NCI-H748 (cell line): ENCODE measurements at regions not wholly inside any gene's neighbourhood (a gene's known extent, or its start where the extent isn't known, plus 50 kb on each side); places are given as distances from the start of the nearest gene placed in this dataset.
A peak's percentile ranks its signal among the peaks of the same experiment; 100 is the strongest.
"Not testable (repeated sequence)": the region's sequence is repeated elsewhere in the genome, so short reads cannot be mapped to it uniquely, and the experiment has no call there.

Experiments
- DNase-seq: peaks from one replicate; lab custom pipeline; 2025; ENCODE audit not compliant: unreplicated experiment; lab: John Stamatoyannopoulos, UW

GRCh38 chr1:118479351-118479750, 294.3 kb upstream of the SPAG17 start:
- peak; percentile 89 for DNase-seq

- no peak for DNase-seq
Measured at GRCh38 chr1:118473825-118474224, 288.8 kb upstream of the SPAG17 start.

- not testable (repeated sequence) for DNase-seq
Measured at GRCh38 chr1:118464460-118464859, 279.4 kb upstream of the SPAG17 start.

DNA sequence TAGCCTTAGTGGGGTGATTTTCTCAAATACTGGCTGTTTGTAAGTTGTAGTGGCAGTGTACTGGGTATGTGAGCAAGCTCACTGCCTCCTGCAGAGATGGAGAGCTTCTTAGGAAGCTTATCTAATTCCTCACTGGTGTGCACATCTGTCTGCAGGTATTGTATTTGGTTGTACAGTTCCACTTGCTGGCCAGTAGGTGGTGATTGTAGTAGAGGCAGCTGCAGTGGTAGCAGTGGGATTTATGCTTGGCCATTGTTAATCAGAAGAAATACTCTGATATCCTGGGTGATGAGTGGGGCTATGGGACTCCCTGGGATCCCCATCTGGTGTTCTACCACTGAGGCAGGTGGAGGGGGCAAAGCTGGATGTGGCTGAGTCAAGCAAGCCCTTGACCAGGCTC, 276.1 kb upstream of the SPAG17 start:
- DNase-seq = no peak

- no peak for DNase-seq
Measured at GRCh38 chr1:118459871-118460270, 274.8 kb upstream of the SPAG17 start.

DNA sequence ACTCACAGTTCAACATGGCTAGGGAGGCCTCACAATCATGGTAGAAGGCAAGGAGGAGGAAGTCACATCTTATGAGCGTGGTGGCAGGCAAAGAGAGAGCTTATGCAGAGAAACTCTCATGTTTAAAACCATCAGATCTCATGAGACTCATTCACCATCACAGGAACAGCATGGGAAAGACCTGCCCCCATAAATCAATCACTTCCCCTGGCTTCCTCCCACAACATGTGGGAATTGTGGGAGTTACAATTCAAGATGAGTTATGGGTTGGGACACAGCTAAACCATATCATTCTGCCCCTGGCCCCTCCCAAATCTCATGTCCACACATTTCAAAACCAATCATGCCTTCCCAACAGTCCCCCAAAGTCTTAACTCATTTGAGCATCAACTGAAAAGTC, 268.8 kb upstream of the SPAG17 start:
- DNase-seq = not testable (repeated sequence)

GRCh38 chr1:118445156-118445555, 260.1 kb upstream of the SPAG17 start:
- DNase-seq = no peak

DNA sequence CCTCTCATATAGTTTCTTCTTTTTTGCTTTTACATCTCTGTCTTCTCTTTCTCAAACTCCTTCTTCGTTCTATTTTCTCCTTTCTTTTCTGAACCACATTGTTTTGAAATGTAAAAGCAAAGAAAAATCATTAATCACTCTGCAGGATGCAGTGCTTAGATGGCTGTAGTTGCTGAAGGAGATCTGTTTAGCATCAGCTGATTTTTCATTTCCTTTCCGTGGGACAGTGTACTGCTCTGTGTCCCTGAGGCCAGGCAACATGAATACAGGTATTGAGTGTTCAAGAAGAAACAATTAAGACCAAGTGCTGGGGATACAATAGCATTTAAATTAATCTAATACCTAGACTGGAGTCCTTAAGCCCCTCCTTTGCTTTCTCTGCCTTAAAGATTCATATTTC, 257.2 kb upstream of the SPAG17 start:
- no peak for DNase-seq

GRCh38 chr1:118437664-118438063, 252.6 kb upstream of the SPAG17 start:
- DNase-seq = no peak

- DNase-seq = no peak
Measured at GRCh38 chr1:118429856-118430255, 244.8 kb upstream of the SPAG17 start.

DNA sequence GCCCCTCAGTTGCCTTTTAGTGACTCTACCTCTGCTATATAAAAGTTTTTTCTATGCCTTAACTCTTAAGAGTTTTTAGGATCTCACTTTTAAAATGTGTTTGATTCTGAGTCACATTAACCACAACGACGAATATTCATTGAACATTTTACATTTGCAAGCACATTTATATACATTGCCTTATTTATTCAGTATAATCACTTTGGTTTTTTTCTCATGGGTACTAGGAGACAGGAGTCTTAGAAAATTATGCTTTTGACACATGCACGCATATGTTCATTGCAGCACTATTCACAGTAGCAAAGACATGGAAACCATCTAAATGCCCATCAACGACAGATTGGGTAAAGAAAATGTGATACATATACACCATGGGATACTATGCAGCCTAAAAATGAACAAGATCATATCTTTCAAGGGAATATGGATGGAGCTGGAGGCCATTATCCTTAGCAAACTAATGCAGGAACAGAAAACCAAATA, 236.9 kb upstream of the SPAG17 start:
- DNase-seq = no peak

- no peak for DNase-seq
Measured at GRCh38 chr1:118404024-118404423, 219.0 kb upstream of the SPAG17 start.

- no peak for DNase-seq
Measured at GRCh38 chr1:118397496-118397859, 212.4 kb upstream of the SPAG17 start.

DNA sequence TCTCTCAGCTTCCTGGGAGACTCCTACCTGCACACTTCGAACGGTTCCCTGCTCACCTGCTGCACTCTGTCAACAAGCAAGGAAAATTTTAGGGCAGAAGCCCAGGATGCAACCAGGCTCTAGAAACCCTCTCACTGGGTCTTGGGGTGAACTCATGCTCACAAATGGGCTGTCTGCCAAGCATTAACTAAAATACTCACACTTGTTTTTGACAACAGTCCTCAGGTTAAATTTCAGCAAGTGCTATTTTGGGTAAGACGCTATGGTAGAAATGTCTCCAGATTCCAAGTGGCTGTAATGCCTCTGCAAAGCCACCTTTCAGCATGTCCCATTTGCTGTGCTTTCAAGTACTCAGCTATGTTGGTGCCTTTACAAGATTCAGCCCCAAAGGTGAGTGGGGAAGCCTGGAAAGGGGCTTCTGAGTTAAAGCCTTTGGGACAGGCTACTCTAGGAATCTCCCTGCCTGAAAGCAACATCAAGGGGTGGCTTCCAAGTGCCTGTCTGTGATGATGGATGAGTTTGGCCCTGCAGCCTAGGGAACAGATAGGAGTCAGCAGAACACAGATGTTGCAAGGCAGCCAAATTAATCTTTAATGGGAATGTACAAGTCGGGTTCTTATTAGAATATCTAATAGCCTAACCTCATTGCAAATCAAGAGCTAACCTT, 211.9 kb upstream of the SPAG17 start:
- DNase-seq = no peak

- DNase-seq = no peak
Measured at GRCh38 chr1:118396279-118396678, 211.3 kb upstream of the SPAG17 start.

DNA sequence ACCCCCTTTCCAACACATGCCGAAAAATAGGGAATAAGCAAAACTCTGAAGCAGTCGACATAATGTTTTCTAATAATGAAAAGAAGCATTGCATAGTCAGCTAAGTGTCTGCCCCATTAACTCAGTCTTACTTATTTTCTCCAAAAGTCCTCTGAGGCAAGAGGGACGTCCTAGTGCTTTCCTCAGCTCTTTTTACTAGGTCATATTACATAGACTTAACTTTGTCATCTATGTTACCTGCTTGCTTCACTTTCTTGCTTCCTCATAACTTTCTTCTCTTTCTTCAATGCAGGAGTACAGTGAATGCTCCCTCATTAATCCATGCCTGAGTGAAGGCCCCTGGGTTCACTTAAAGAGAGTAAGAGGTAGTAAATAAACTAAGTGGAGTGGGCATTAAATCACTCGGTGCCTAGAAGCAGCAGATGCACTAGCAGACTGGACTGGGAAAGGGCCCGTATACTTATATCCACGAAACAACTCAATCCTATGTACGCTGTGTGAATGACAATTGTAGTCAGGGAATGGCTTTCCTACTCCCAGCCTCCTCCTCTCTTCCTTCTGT, 210.5 kb upstream of the SPAG17 start:
- DNase-seq = no peak

DNA sequence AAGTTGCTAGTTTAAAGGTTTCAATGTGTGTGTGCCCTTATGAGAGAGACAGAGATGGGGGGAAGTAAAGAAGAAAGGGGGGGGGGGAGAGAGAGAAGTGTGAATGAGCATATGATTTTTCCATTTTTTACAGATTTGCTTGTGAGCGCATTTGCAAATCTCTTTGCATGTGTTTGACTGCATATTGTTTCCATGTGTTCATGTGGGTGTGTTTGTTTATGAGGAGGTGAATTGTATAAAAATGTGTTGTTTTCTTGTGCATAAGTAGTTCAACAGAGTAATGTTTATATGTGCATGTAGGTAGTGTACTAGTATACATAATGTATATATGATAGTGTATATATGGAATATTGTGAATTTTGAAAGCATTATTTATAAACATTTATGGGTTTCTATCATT, 205.9 kb upstream of the SPAG17 start:
- DNase-seq = no peak

GRCh38 chr1:118388301-118388959, 203.4 kb upstream of the SPAG17 start:
- DNase-seq = no peak

DNA sequence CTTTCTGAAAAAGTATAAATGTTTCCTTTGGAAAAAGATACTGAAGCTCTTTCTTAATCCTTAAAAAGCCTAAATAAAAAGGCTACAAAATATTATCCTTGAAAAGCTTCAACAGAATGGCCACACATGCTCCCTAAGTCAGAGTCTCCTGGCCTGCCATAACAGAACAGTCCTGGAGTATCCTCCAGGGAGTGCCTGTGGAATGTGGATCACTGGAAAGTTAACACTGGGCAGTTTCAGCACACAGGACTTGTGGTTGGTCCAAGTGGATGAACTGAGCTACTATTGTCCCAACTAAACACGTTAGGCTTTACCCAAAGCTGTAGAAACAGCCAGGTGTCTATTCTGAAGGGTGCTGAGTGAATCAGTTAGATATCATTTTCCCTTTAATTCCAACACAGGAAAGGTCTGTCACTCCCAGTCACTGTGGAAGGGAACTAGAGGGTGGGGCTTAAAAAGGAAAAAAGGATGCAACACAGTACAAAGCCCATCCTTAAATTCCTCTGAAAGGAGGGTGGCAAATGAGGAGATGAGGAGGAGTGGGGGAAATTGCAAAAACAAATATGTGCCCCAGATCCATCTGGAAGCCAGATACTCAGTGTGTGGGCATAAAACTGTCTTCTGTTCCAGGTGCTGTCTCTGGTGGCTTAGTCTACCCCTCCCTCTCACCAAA, 196.3 kb upstream of the SPAG17 start:
- no peak for DNase-seq

DNA sequence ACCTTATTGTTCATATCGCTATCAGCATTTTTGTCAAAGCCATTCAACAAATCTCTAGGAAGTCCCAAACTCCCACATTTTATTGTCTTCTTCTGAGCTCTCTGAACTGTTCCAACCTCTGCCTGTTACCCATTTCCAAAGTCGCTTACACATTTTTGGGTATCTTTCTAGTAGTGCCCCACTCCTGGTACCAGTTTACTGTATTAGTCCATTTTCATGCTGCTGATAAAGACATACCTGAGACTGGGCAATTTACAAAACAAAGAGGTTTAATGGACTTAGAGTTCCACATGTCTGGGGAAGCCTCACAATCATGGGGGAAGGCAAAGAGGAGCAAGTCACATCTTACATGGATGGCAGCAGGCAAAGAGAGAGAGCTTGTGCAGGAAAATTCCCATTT, 192.2 kb upstream of the SPAG17 start:
- not testable (repeated sequence) for DNase-seq

GRCh38 chr1:118371612-118372011, 186.6 kb upstream of the SPAG17 start:
- DNase-seq = no peak

DNA sequence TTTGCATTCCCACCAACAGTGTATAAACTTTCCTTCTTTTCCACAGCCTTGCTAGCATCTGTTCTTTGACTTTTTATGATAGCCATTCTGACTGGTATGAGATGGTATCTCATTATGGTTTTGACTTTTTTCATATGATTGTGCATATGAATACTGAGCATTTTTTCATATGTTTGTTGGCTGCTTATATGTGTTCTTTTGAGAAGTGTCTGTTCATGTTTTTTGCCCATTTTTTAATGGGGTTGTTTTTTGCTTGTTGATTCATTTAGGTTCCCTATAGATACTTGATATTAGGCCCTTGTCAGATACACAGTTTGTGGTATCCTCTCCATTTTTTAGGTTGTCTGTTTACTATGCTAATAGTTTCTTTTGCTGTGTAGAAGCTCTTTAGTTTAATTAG, 185.8 kb upstream of the SPAG17 start:
- no peak for DNase-seq
